Central memory CD8-positive, alpha-beta T cell (primary cell): ENCODE measurements at regions not wholly inside any gene's neighbourhood (a gene's known extent, or its start where the extent isn't known, plus 50 kb on each side); places are given as distances from the start of the nearest gene placed in this dataset.
"Not testable (repeated sequence)": the region's sequence is repeated elsewhere in the genome, so short reads cannot be mapped to it uniquely, and the experiment has no call there.

Experiments used
- ATAC-seq: fragments of 150-1000 bp; cut with Tn5 transposase; replicated peaks from 2 replicates; pipeline ENCODE4 v1.10.0; 2022; ENCODE audit warnings: mild to moderate bottlenecking, moderate FRiP score, moderate number of reproducible peaks; ENCODE audit not compliant: poor library complexity, severe bottlenecking; ENCODE audit errors: extremely low read depth
- DNase-seq, 2 donors: peaks; one replicate each; pipeline ENCODE4 v3.0.0; 2021; ENCODE audit warnings: low spot score in 2 of 2
- H3K27ac Mint-ChIP-seq: one replicate; pipeline ENCODE4 v1.8.0; 2022; ENCODE audit warnings: low read depth, mild to moderate bottlenecking, moderate library complexity, mixed read lengths
- H3K27me3 Mint-ChIP-seq: one replicate; pipeline ENCODE4 v1.8.0; 2022; ENCODE audit warnings: mixed read lengths
- H3K36me3 Mint-ChIP-seq: one replicate; pipeline ENCODE4 v1.8.0; 2022; ENCODE audit warnings: mild to moderate bottlenecking, moderate library complexity, mixed read lengths; ENCODE audit not compliant: insufficient read depth
- H3K4me1 Mint-ChIP-seq: one replicate; pipeline ENCODE4 v1.8.0; 2022; ENCODE audit warnings: mixed read lengths
- H3K4me3 Mint-ChIP-seq: one replicate; pipeline ENCODE4 v1.8.0; 2022; ENCODE audit warnings: mild to moderate bottlenecking, moderate library complexity, mixed read lengths
- H3K9me3 Mint-ChIP-seq: one replicate; pipeline ENCODE4 v1.8.0; 2022; ENCODE audit warnings: mixed read lengths

- H3K27ac Mint-ChIP-seq, H3K9me3 Mint-ChIP-seq, ATAC-seq, H3K4me1 Mint-ChIP-seq, H3K4me3 Mint-ChIP-seq, DNase-seq, H3K36me3 Mint-ChIP-seq: not testable (repeated sequence)
- H3K27me3 Mint-ChIP-seq, result peaks cover 44% of the 10 kb centered on the region
Observed at GRCh38 chr2:181737302-181737701, 57.0 kb upstream of the NEUROD1 start.

- Mint-ChIP-seq H3K27ac (no peak overlapping the region), H3K4me1 (no peaks in the 10 kb centered on the region), H3K4me3 (no peak overlapping the region), H3K9me3 (no peaks in the 10 kb centered on the region), H3K36me3 (no peaks in the 10 kb centered on the region), H3K27me3 (peaks cover 36% of the 10 kb centered on the region)
- DNase-seq (no peak), ATAC-seq (no peak)
Observed at GRCh38 chr2:181738074-181738473, 57.8 kb upstream of the NEUROD1 start.

GRCh38 chr2:181738563-181738962 lies 58.2 kb upstream of the NEUROD1 start:
- Mint-ChIP-seq H3K36me3 (no peaks in the 10 kb centered on the region), H3K27me3 (peaks cover 32% of the 10 kb centered on the region), H3K9me3 (no peaks in the 10 kb centered on the region), H3K27ac (no peak overlapping the region), H3K4me1 (no peaks in the 10 kb centered on the region), H3K4me3 (no peak overlapping the region)
- no peak for ATAC-seq
- DNase-seq, result no peak

- H3K27ac Mint-ChIP-seq, result no peak overlapping the region
- ATAC-seq (no peak), DNase-seq (no peak)
- H3K36me3 Mint-ChIP-seq, result no peaks in the 10 kb centered on the region
- H3K4me3 Mint-ChIP-seq, result no peak overlapping the region
- no peaks in the 10 kb centered on the region for H3K4me1 Mint-ChIP-seq
- no peaks in the 10 kb centered on the region for H3K9me3 Mint-ChIP-seq
- peaks cover 13% of the 10 kb centered on the region for H3K27me3 Mint-ChIP-seq
Observed at GRCh38 chr2:181741756-181742155, 61.4 kb upstream of the NEUROD1 start.

- Mint-ChIP-seq H3K27me3 (peaks cover 19% of the 10 kb centered on the region), H3K4me1 (no peaks in the 10 kb centered on the region), H3K9me3 (no peaks in the 10 kb centered on the region), H3K27ac (no peak overlapping the region), H3K4me3 (no peak overlapping the region), H3K36me3 (no peaks in the 10 kb centered on the region)
- no peak for DNase-seq
- ATAC-seq, result no peak
Observed at GRCh38 chr2:181742361-181742760, 62.0 kb upstream of the NEUROD1 start.

- Mint-ChIP-seq H3K36me3 (no peaks in the 10 kb centered on the region), H3K4me1 (no peaks in the 10 kb centered on the region), H3K9me3 (no peaks in the 10 kb centered on the region), H3K4me3 (no peak overlapping the region), H3K27me3 (peaks cover 26% of the 10 kb centered on the region), H3K27ac (no peak overlapping the region)
- DNase-seq (no peak), ATAC-seq (peak; percentile 24)
Observed at GRCh38 chr2:181742922-181743722, 62.8 kb upstream of the NEUROD1 start.

GRCh38 chr2:181743723-181744031 lies 63.4 kb upstream of the NEUROD1 start:
- peaks cover 32% of the 10 kb centered on the region for H3K27me3 Mint-ChIP-seq
- H3K4me1 Mint-ChIP-seq, result no peaks in the 10 kb centered on the region
- DNase-seq, result no peak

GRCh38 chr2:181745796-181746540 lies 65.7 kb upstream of the NEUROD1 start:
- no peak for DNase-seq
- no peak for ATAC-seq
- Mint-ChIP-seq H3K4me1 (no peaks in the 10 kb centered on the region), H3K9me3 (no peaks in the 10 kb centered on the region), H3K27me3 (peaks cover 52% of the 10 kb centered on the region), H3K27ac (no peak overlapping the region), H3K4me3 (no peak overlapping the region), H3K36me3 (no peaks in the 10 kb centered on the region)

More at GRCh38 chr2:181743723-181744031, 63.4 kb upstream of the NEUROD1 start:
- Mint-ChIP-seq H3K36me3 (no peaks in the 10 kb centered on the region), H3K4me3 (no peak overlapping the region), H3K27ac (no peak overlapping the region), H3K9me3 (no peaks in the 10 kb centered on the region)
- no peak for ATAC-seq

- Mint-ChIP-seq H3K9me3 (no peaks in the 10 kb centered on the region), H3K27ac (no peak overlapping the region), H3K27me3 (peaks cover 61% of the 10 kb centered on the region), H3K36me3 (no peaks in the 10 kb centered on the region), H3K4me1 (no peaks in the 10 kb centered on the region), H3K4me3 (no peak overlapping the region)
- DNase-seq (no peak), ATAC-seq (no peak)
Observed at GRCh38 chr2:181746844-181747243, 66.5 kb upstream of the NEUROD1 start.

GRCh38 chr2:181750305-181750704 lies 70.0 kb upstream of the NEUROD1 start:
- Mint-ChIP-seq H3K36me3 (no peaks in the 10 kb centered on the region), H3K4me3 (no peak overlapping the region), H3K27ac (no peak overlapping the region), H3K27me3 (peaks cover 85% of the 10 kb centered on the region), H3K9me3 (no peaks in the 10 kb centered on the region), H3K4me1 (no peaks in the 10 kb centered on the region)
- no peak for DNase-seq
- ATAC-seq, result no peak

GRCh38 chr2:181751266-181752030 lies 71.1 kb upstream of the NEUROD1 start:
- no peak overlapping the region for H3K27ac Mint-ChIP-seq
- no peak for ATAC-seq
- no peaks in the 10 kb centered on the region for H3K36me3 Mint-ChIP-seq
- DNase-seq, result no peak
- no peaks in the 10 kb centered on the region for H3K9me3 Mint-ChIP-seq
- peaks cover 94% of the 10 kb centered on the region for H3K27me3 Mint-ChIP-seq
- H3K4me3 Mint-ChIP-seq, result no peak overlapping the region
- H3K4me1 Mint-ChIP-seq, result no peaks in the 10 kb centered on the region

- no peaks in the 10 kb centered on the region for H3K4me1 Mint-ChIP-seq
- peaks cover 87% of the 10 kb centered on the region for H3K27me3 Mint-ChIP-seq
- no peak for DNase-seq
- no peaks in the 10 kb centered on the region for H3K9me3 Mint-ChIP-seq
- no peak overlapping the region for H3K4me3 Mint-ChIP-seq
- no peak overlapping the region for H3K27ac Mint-ChIP-seq
- no peaks in the 10 kb centered on the region for H3K36me3 Mint-ChIP-seq
- ATAC-seq, result no peak
Observed at GRCh38 chr2:181752301-181752700, 72.0 kb upstream of the NEUROD1 start.
